NCI-H2227 (cell line): ENCODE measurements at regions not wholly inside any gene's neighbourhood (a gene's known extent, or its start where the extent isn't known, plus 50 kb on each side); places are given as distances from the start of the nearest gene placed in this dataset.
"Not testable (repeated sequence)": the region's sequence is repeated elsewhere in the genome, so short reads cannot be mapped to it uniquely, and the experiment has no call there.

Source experiments
- DNase-seq: peaks from one replicate; lab custom pipeline; 2025; ENCODE audit not compliant: unreplicated experiment; lab: John Stamatoyannopoulos, UW

GRCh38 chr12:32010631-32011336 lies 51.6 kb downstream of the RESF1 start:
- DNase-seq: no peak

- no peak for DNase-seq
Observed at GRCh38 chr12:32012249-32012785, 53.1 kb downstream of the RESF1 start.

GRCh38 chr12:32015036-32015435 lies 55.8 kb downstream of the RESF1 start:
- DNase-seq: no peak

GRCh38 chr12:32016680-32017482 lies 57.7 kb downstream of the RESF1 start:
- no peak for DNase-seq

GRCh38 chr12:32021346-32021773 lies 62.1 kb downstream of the RESF1 start:
- no peak for DNase-seq

GRCh38 chr12:32022387-32022786 lies 63.2 kb downstream of the RESF1 start:
- DNase-seq: not testable (repeated sequence)

- not testable (repeated sequence) for DNase-seq
Observed at GRCh38 chr12:32023861-32024260, 64.6 kb downstream of the RESF1 start.

- no peak for DNase-seq
Observed at GRCh38 chr12:32024884-32025592, 65.8 kb downstream of the RESF1 start.

GRCh38 chr12:32025906-32026305 lies 66.7 kb downstream of the RESF1 start:
- no peak for DNase-seq

GRCh38 chr12:32027684-32028365 lies 68.6 kb downstream of the RESF1 start:
- no peak for DNase-seq

GRCh38 chr12:32030151-32030550 lies 70.9 kb downstream of the RESF1 start:
- no peak for DNase-seq

GRCh38 chr12:32030676-32031075 lies 71.5 kb downstream of the RESF1 start:
- no peak for DNase-seq

GRCh38 chr12:32031109-32031508 lies 71.9 kb downstream of the RESF1 start:
- no peak for DNase-seq

- DNase-seq: no peak
Observed at GRCh38 chr12:32032205-32032810, 73.1 kb downstream of the RESF1 start.

- no peak for DNase-seq
Observed at GRCh38 chr12:32033406-32033805, 73.2 kb upstream of the BICD1 start.

- DNase-seq: no peak
Observed at GRCh38 chr12:32034045-32034444, 72.6 kb upstream of the BICD1 start.

GRCh38 chr12:32036477-32037263 lies 70.0 kb upstream of the BICD1 start:
- DNase-seq: no peak

GRCh38 chr12:32039347-32039746 lies 67.3 kb upstream of the BICD1 start:
- DNase-seq: no peak

- no peak for DNase-seq
Observed at GRCh38 chr12:32039917-32040575, 66.6 kb upstream of the BICD1 start.
